CD4-positive, alpha-beta memory T cell (primary cell): ENCODE measurements at regions not wholly inside any gene's neighbourhood (a gene's known extent, or its start where the extent isn't known, plus 50 kb on each side); places are given as distances from the start of the nearest gene placed in this dataset.
A peak's percentile ranks its signal among the peaks of the same experiment; 100 is the strongest.
"Not testable (repeated sequence)": the region's sequence is repeated elsewhere in the genome, so short reads cannot be mapped to it uniquely, and the experiment has no call there.

ENCODE experiments used
- CTCF ChIA-PET: fragments of 350-600 bp; sonication (Branson Sonifier 250); formaldehyde crosslinking; loops from one replicate; lab custom pipeline; 2021; ENCODE audit warnings: inconsistent platforms; ENCODE audit not compliant: partially characterized antibody; lab: Charles Lee
- POLR2A ChIA-PET: fragments of 350-600 bp; sonication (Branson Sonifier 250); formaldehyde crosslinking; loops from one replicate; lab custom pipeline; 2021; ENCODE audit not compliant: partially characterized antibody; lab: Charles Lee
- DNase-seq, 5 donors: peaks; one replicate each; pipeline versions ENCODE4 v3.0.0 to v3.0.0-alpha.2; 2020 to 2022; ENCODE audit warnings: mixed read lengths in 1 of 5
- H3K27ac ChIP-seq: one replicate; pipeline ENCODE4 v1.7.0; 2013; ENCODE audit warnings: low read depth, low read length
- H3K27me3 ChIP-seq: 2 replicates; pipeline ENCODE4 v1.7.0; 2013; ENCODE audit warnings: mild to moderate bottlenecking, low read length, moderate library complexity; ENCODE audit not compliant: insufficient read depth
- H3K36me3 ChIP-seq: 2 replicates; pipeline ENCODE4 v1.7.0; 2013; ENCODE audit warnings: mild to moderate bottlenecking, low read length, moderate library complexity; ENCODE audit not compliant: insufficient read depth
- H3K4me1 ChIP-seq: 2 replicates; pipeline ENCODE4 v1.7.0; 2013; ENCODE audit warnings: mild to moderate bottlenecking, low read length, moderate library complexity; ENCODE audit not compliant: insufficient read depth
- H3K4me3 ChIP-seq, 2 donors: one replicate each; pipeline ENCODE4 v1.7.0; 2013; ENCODE audit warnings: low read length in 2 of 2, mild to moderate bottlenecking in 1 of 2
- H3K9me3 ChIP-seq, 2 donors: one replicate each; pipeline ENCODE4 v1.7.0; 2013; ENCODE audit warnings: low read length in 2 of 2, control low read depth in 1 of 2; ENCODE audit not compliant: control insufficient read depth in 1 of 2
- H3K27ac Mint-ChIP-seq, 7 donors: one replicate each; pipeline ENCODE4 v1.8.0; 2020 to 2021; ENCODE audit warnings: mixed read lengths in 7 of 7, mild to moderate bottlenecking in 6 of 7, inconsistent platforms in 3 of 7, moderate library complexity in 3 of 7
- H3K27me3 Mint-ChIP-seq, 2 donors: one replicate each; pipeline ENCODE4 v1.8.0; 2020 to 2021; ENCODE audit warnings: mixed read lengths in 2 of 2
- H3K36me3 Mint-ChIP-seq, 2 donors: one replicate each; pipeline ENCODE4 v1.8.0; 2020 to 2021; ENCODE audit warnings: mixed read lengths in 2 of 2, inconsistent platforms in 1 of 2, mild to moderate bottlenecking in 1 of 2
- H3K4me1 Mint-ChIP-seq, 4 donors: one replicate each; pipeline ENCODE4 v1.8.0; 2020 to 2021; ENCODE audit warnings: mixed read lengths in 4 of 4, mild to moderate bottlenecking in 1 of 4
- H3K4me3 Mint-ChIP-seq, 8 donors: one replicate each; pipeline ENCODE4 v1.8.0; 2020 to 2021; ENCODE audit warnings: mixed read lengths in 8 of 8, mild to moderate bottlenecking in 7 of 8, moderate library complexity in 6 of 8, inconsistent platforms in 3 of 8
- H3K9me3 Mint-ChIP-seq, 8 donors: one replicate each; pipeline ENCODE4 v1.8.0; 2020 to 2021; ENCODE audit warnings: mixed read lengths in 8 of 8, mild to moderate bottlenecking in 5 of 8, inconsistent platforms in 3 of 8, moderate library complexity in 1 of 8
- intact Hi-C: fragments of 100-400 bp; cut with micrococcal nuclease; formaldehyde crosslinking; loops from one replicate; pipeline ENCODE4 v1.15.1; 2023

GRCh38 chr16:29217752-29218126 is 188.8 kb downstream of the NPIPB11 start:
- H3K36me3 ChIP-seq, intact Hi-C loops, CTCF ChIA-PET, H3K27ac Mint-ChIP-seq, H3K27me3 ChIP-seq, H3K27me3 Mint-ChIP-seq, H3K27ac ChIP-seq, H3K4me1 ChIP-seq, H3K4me3 Mint-ChIP-seq, DNase-seq, H3K4me3 ChIP-seq, POLR2A ChIA-PET, H3K9me3 Mint-ChIP-seq, H3K9me3 ChIP-seq: not testable (repeated sequence)
- peaks cover 0 to 10% (median 0%) of the 10 kb centered on the region in 4 donors for H3K4me1 Mint-ChIP-seq
- H3K36me3 Mint-ChIP-seq: peaks cover 18 to 21% of the 10 kb centered on the region in 2 donors

DNA sequence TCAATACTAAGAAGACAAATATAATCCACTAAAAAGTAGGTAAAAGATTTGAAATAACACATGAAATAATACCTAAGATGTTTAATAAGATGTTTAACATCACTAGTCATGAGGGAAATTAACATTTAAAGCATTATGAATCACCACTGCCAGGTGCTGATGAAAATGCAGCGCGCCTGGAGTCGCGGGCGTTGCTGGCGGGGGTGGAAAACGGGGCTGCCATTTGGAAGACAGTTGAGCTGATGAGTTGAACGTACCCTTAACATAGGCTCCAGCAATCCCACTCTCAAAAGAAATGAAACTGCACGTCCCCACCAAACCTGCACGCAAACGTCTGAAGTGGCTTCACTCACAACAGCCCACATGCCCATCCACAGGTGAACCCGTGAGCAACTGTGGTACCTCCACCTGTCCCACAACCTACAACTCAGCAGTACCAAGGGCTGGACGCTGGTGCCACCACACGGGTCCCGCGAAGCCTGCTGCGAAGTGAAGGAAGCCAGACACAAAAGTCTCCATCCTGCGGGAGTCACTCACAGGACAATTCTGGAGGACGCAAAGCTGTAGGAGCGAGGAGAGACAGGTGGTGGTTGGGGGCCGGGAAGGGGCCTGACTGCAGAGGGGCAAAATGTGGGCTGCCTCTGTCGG is 189.3 kb downstream of the NPIPB11 start:
- H3K27ac ChIP-seq, CTCF ChIA-PET, H3K4me3 Mint-ChIP-seq, DNase-seq, H3K4me3 ChIP-seq, H3K4me1 ChIP-seq, H3K27me3 ChIP-seq, H3K9me3 Mint-ChIP-seq, H3K36me3 ChIP-seq, H3K27me3 Mint-ChIP-seq, H3K9me3 ChIP-seq, intact Hi-C loops, POLR2A ChIA-PET: not testable (repeated sequence)
- H3K27ac Mint-ChIP-seq: peak overlapping the region in 1 of 7 donors; percentile 51
- peaks cover 17 to 21% of the 10 kb centered on the region in 2 donors for H3K36me3 Mint-ChIP-seq
- peaks cover 0 to 10% (median 0%) of the 10 kb centered on the region in 4 donors for H3K4me1 Mint-ChIP-seq

GRCh38 chr16:29213770-29214169 is 192.7 kb downstream of the NPIPB11 start:
- H3K27ac ChIP-seq, H3K4me1 ChIP-seq, H3K4me3 Mint-ChIP-seq, CTCF ChIA-PET, H3K9me3 Mint-ChIP-seq, H3K27me3 ChIP-seq, H3K27me3 Mint-ChIP-seq, POLR2A ChIA-PET, H3K36me3 ChIP-seq, DNase-seq, H3K9me3 ChIP-seq, intact Hi-C loops, H3K4me3 ChIP-seq, H3K4me1 Mint-ChIP-seq: not testable (repeated sequence)
- Mint-ChIP-seq H3K36me3 (peaks cover 15 to 28% of the 10 kb centered on the region in 2 donors), H3K27ac (peak overlapping the region in 1 of 7 donors; percentile 18)

DNA sequence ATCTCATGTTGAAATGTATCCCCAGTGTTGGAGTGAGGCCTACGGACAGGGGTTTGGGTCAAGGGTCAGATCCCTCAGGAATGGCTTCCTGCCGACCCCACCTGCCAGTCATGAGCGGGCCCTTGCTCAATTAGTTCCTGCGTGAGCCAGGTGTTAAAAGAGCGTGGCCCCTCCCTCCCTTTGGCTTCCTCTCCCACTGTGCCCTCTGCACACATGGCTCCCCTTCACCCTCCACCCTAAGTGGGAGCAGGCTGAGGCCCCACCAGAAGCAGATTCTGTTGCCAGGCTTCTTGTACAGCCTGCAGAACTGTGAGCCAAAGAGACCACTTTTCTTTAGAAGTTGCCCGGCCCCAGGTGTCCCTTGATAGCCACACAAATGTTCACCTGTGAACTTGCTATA is 193.3 kb downstream of the NPIPB11 start:
- H3K9me3 ChIP-seq, CTCF ChIA-PET, H3K36me3 ChIP-seq, intact Hi-C loops, H3K9me3 Mint-ChIP-seq, DNase-seq, H3K4me1 Mint-ChIP-seq, H3K4me3 ChIP-seq, H3K4me3 Mint-ChIP-seq, H3K4me1 ChIP-seq, H3K27me3 ChIP-seq, H3K27me3 Mint-ChIP-seq, POLR2A ChIA-PET, H3K27ac ChIP-seq: not testable (repeated sequence)
- Mint-ChIP-seq H3K27ac (peak overlapping the region in 1 of 7 donors; percentile 18), H3K36me3 (peaks cover 14 to 28% of the 10 kb centered on the region in 2 donors)

DNA sequence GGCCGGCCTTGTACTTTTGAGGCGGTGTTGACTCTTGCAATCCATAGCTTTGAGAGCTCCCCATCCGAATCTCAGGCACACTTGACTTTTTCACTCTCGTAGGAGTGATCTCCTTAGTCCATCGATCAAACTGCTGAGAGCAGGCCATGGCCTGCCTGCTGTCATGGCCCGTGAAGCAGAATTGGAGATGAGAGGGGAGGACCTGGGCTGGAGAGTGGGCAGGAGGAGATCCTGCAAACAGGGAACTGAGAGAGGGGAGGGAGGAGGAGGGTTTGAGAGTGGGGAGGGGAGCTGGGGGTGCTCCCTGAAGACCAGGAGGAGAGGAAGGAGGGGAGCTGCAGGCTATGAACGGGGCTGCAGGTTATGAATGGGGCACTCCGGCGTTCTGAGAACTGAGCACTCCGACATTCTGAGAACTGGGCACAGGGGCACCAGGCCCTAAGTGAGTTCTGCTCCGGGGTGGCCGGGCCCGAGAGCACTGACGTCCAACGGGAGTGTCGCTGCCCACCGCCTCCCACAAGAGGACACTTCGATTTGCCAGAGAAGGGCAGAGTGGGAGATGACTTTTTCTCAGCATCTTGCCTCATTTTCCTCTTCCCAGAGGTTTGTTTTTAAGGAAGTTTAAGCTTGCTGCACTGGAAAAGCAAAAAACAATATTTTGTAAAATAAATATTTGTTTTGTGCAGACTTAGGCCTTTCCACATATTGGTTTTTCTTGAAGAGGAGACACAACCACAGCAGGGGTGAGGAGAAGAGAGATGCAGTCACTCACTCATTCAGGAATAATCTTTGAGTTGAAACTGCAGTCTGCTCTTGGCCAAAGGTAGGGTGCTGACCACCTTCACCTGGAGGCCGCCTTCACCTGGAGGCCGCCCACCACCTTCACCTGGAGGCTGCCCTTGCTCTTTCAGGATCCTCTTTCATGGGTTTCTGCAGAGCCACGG is 194.2 kb downstream of the NPIPB11 start:
- H3K27ac Mint-ChIP-seq, H3K4me1 ChIP-seq, H3K9me3 ChIP-seq, H3K27ac ChIP-seq, POLR2A ChIA-PET, H3K27me3 Mint-ChIP-seq, DNase-seq, H3K9me3 Mint-ChIP-seq, H3K36me3 ChIP-seq, H3K4me3 Mint-ChIP-seq, H3K27me3 ChIP-seq, H3K4me3 ChIP-seq, intact Hi-C loops, H3K4me1 Mint-ChIP-seq: not testable (repeated sequence)
- peaks cover 14 to 28% of the 10 kb centered on the region in 2 donors for H3K36me3 Mint-ChIP-seq
- CTCF ChIA-PET: interaction anchor here (1.2 kb wide), 1 partner anchor 98 kb away, joined by 3 read pairs; no protein-coding TSS in a partner anchor

- H3K27ac ChIP-seq, H3K9me3 Mint-ChIP-seq, intact Hi-C loops, H3K9me3 ChIP-seq, H3K4me3 Mint-ChIP-seq, H3K27ac Mint-ChIP-seq, H3K4me1 ChIP-seq, POLR2A ChIA-PET, H3K4me3 ChIP-seq, H3K4me1 Mint-ChIP-seq, CTCF ChIA-PET, H3K27me3 Mint-ChIP-seq, DNase-seq, H3K36me3 ChIP-seq, H3K27me3 ChIP-seq: not testable (repeated sequence)
- peaks cover 14 to 27% of the 10 kb centered on the region in 2 donors for H3K36me3 Mint-ChIP-seq
Measured at GRCh38 chr16:29211456-29211855, 195.1 kb downstream of the NPIPB11 start.

- H3K27me3 Mint-ChIP-seq, POLR2A ChIA-PET, H3K36me3 ChIP-seq, H3K4me3 Mint-ChIP-seq, H3K27me3 ChIP-seq, H3K4me1 Mint-ChIP-seq, H3K4me1 ChIP-seq, H3K27ac ChIP-seq, DNase-seq, H3K4me3 ChIP-seq, intact Hi-C loops, H3K9me3 ChIP-seq: not testable (repeated sequence)
- H3K27ac Mint-ChIP-seq: peak overlapping the region in 1 of 7 donors; percentile 47
- peaks cover 19 to 33% of the 10 kb centered on the region in 2 donors for H3K36me3 Mint-ChIP-seq
- H3K9me3 Mint-ChIP-seq: peaks cover 3 to 16% (median 9%) of the 10 kb centered on the region in 8 donors
- CTCF ChIA-PET: interaction anchor here (0.6 kb wide), 1 partner anchor 616 kb away, joined by 3 read pairs; no protein-coding TSS in a partner anchor
Measured at GRCh38 chr16:29210299-29211150, 196.0 kb downstream of the NPIPB11 start.
